ENCODE measurements at regions not wholly inside any gene's neighbourhood (a gene's known extent, or its start where the extent isn't known, plus 50 kb on each side); places are given as distances from the start of the nearest gene placed in this dataset.

GRCh38 chr9:78807286-78807685, 510.4 kb downstream of the PSAT1 start:
- no peak for TF ChIP-seq TEAD4 (IDR thresholded peaks at IDR 0.05; ENCODE audit: low read depth, low read length)
- no peak for TF ChIP-seq NRF1 (IDR thresholded peaks at IDR 0.05; ENCODE audit: low read depth, low read length)
- no peak for TF ChIP-seq MAX (IDR thresholded peaks at IDR 0.05)
- TF ChIP-seq, protein P1, sequence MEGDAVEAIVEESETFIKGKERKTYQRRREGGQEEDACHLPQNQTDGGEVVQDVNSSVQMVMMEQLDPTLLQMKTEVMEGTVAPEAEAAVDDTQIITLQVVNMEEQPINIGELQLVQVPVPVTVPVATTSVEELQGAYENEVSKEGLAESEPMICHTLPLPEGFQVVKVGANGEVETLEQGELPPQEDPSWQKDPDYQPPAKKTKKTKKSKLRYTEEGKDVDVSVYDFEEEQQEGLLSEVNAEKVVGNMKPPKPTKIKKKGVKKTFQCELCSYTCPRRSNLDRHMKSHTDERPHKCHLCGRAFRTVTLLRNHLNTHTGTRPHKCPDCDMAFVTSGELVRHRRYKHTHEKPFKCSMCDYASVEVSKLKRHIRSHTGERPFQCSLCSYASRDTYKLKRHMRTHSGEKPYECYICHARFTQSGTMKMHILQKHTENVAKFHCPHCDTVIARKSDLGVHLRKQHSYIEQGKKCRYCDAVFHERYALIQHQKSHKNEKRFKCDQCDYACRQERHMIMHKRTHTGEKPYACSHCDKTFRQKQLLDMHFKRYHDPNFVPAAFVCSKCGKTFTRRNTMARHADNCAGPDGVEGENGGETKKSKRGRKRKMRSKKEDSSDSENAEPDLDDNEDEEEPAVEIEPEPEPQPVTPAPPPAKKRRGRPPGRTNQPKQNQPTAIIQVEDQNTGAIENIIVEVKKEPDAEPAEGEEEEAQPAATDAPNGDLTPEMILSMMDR (IDR thresholded peaks at IDR 0.05; ENCODE audit: control extremely low read depth in 1 of 3, insufficient read depth in 1 of 3, low read depth in 1 of 3, low read length in 3 of 3): no peak
- TF ChIP-seq RBBP5 (IDR thresholded peaks at IDR 0.05; ENCODE audit: borderline replicate concordance, low read depth, low read length): no peak
- TF ChIP-seq POLR2A (IDR thresholded peaks at IDR 0.05; ENCODE audit: control extremely low read depth in 1 of 2, low read depth in 2 of 2, low read length in 2 of 2): no peak
- TF ChIP-seq EZH2 (IDR thresholded peaks at IDR 0.05; ENCODE audit: low read depth, low read length, severe bottlenecking): no peak
- TF ChIP-seq SP2 (IDR thresholded peaks at IDR 0.05; ENCODE audit: low read length): no peak
- no peak for TF ChIP-seq SRF (IDR thresholded peaks at IDR 0.05; ENCODE audit: low read depth, low read length)
- no peak for TF ChIP-seq BRCA1 (IDR thresholded peaks at IDR 0.05; ENCODE audit: low read depth, low read length)
- TF ChIP-seq SIN3A (conservative IDR thresholded peaks at IDR 0.05 in 1 of 2, IDR thresholded peaks at IDR 0.05 in 1 of 2; ENCODE audit: low read depth in 1 of 2, low read length in 2 of 2): no peak
- no peak for TF ChIP-seq GABPA (IDR thresholded peaks at IDR 0.05; ENCODE audit: borderline replicate concordance, insufficient read depth, low read length)
- TF ChIP-seq POLR2AphosphoS5 (IDR thresholded peaks at IDR 0.05; ENCODE audit: low read depth, low read length): no peak
- TF ChIP-seq EP300 (IDR thresholded peaks at IDR 0.05; ENCODE audit: borderline replicate concordance in 1 of 2, low read depth in 2 of 2, low read length in 2 of 2): no peak
